ENCODE measurements at regions not wholly inside any gene's neighbourhood (a gene's known extent, or its start where the extent isn't known, plus 50 kb on each side); places are given as distances from the start of the nearest gene placed in this dataset.

DNA sequence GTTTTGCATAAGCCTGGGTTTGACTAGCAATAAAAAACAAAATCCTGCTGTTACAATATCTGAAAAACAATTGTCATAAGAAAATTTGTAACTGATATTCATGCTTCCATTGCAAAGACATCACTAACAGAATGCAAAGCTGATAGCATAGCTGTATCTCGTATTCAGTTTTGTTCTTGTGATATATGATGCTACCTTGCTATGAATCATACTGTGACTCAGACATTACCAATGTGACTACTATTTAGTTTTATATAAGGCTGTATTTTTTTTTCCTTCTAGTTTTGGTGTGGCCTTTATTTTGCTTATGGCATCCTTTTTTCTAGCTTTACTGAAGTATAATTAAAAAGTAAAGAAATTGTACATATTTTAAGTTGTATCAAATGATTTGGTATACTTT, 1381.8 kb downstream of the MRPL39 start:
- Mint-ChIP-seq H3K4me1 (ENCODE audit: low read depth, unreplicated experiment) (no peaks in the 10 kb centered on the region), H3K4me3 (ENCODE audit: unreplicated experiment) (no peak overlapping the region), H3K27ac (ENCODE audit: unreplicated experiment) (no peak overlapping the region), H3K27me3 (ENCODE audit: low read depth, unreplicated experiment) (no peaks in the 10 kb centered on the region), H3K36me3 (ENCODE audit: low read depth, unreplicated experiment) (no peaks in the 10 kb centered on the region), H3K9me3 (ENCODE audit: unreplicated experiment) (no peaks in the 10 kb centered on the region)
- no peaks in the 10 kb centered on the region for H4K20me1 ChIP-seq (ENCODE audit: insufficient read depth, low read length)
- no peak overlapping the region for H2AFZ ChIP-seq (ENCODE audit: low read depth, low read length)
- no peak overlapping the region for H3K27ac ChIP-seq (ENCODE audit: low read depth, low read length)
- DNase-seq (ENCODE audit: low read depth): peak; percentile 35
- H3K4me2 ChIP-seq (ENCODE audit: low read length): no peak overlapping the region
- no peaks in the 10 kb centered on the region for H3K36me3 ChIP-seq (ENCODE audit: insufficient read depth, low read length)
- H3K4me1 ChIP-seq (ENCODE audit: insufficient read depth, low read length): no peaks in the 10 kb centered on the region
- H3K27me3 ChIP-seq (ENCODE audit: insufficient read depth, low read length): no peaks in the 10 kb centered on the region
- H3K9ac ChIP-seq (ENCODE audit: low read length): no peak overlapping the region
- no peak overlapping the region for H3K4me3 ChIP-seq (ENCODE audit: insufficient read depth, low read depth, low read length)
- no peak for FAIRE-seq
- H3K79me2 ChIP-seq (ENCODE audit: insufficient read depth, low read length): no peaks in the 10 kb centered on the region
- H3K9me3 ChIP-seq (ENCODE audit: insufficient read depth, low read depth, low read length): no peaks in the 10 kb centered on the region
- TF ChIP-seq EZH2 (IDR thresholded peaks at IDR 0.05; ENCODE audit: insufficient read depth, low read length): no peak

DNA sequence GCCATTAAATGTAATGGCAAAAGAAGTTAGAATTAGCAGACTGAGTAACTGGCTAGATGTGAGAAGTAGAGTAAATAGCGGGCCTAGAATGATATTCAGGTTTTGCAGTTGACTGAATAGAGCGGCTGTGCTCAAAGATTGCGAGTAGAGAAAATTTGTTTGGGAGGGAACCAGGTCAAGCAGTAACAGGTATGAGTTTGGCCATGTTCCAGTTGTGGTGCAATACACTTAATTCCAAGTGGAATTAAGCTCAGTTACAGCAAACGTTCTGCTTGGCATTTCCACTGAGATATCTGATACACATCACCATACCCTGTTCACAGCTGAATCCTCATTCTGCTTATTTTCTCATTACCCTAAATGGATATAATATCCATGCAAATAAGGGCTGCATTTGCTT, 1382.9 kb downstream of the MRPL39 start:
- no peak for DNase-seq (ENCODE audit: low read depth)
- H3K4me1 Mint-ChIP-seq (ENCODE audit: low read depth, unreplicated experiment): no peaks in the 10 kb centered on the region
- no peak overlapping the region for H3K27ac Mint-ChIP-seq (ENCODE audit: unreplicated experiment)
- Histone ChIP-seq H3K4me1 (ENCODE audit: insufficient read depth, low read length) (no peaks in the 10 kb centered on the region), H3K79me2 (ENCODE audit: insufficient read depth, low read length) (no peaks in the 10 kb centered on the region), H3K36me3 (ENCODE audit: insufficient read depth, low read length) (no peaks in the 10 kb centered on the region), H3K9ac (ENCODE audit: low read length) (no peak overlapping the region), H3K27me3 (ENCODE audit: insufficient read depth, low read length) (no peaks in the 10 kb centered on the region), H3K9me3 (ENCODE audit: insufficient read depth, low read depth, low read length) (no peaks in the 10 kb centered on the region), H3K4me2 (ENCODE audit: low read length) (no peak overlapping the region), H4K20me1 (ENCODE audit: insufficient read depth, low read length) (no peaks in the 10 kb centered on the region), H2AFZ (ENCODE audit: low read depth, low read length) (no peak overlapping the region), H3K4me3 (ENCODE audit: insufficient read depth, low read depth, low read length) (no peak overlapping the region), H3K27ac (ENCODE audit: low read depth, low read length) (no peak overlapping the region)
- no peaks in the 10 kb centered on the region for H3K9me3 Mint-ChIP-seq (ENCODE audit: unreplicated experiment)
- H3K36me3 Mint-ChIP-seq (ENCODE audit: low read depth, unreplicated experiment): no peaks in the 10 kb centered on the region
- TF ChIP-seq, protein P1, sequence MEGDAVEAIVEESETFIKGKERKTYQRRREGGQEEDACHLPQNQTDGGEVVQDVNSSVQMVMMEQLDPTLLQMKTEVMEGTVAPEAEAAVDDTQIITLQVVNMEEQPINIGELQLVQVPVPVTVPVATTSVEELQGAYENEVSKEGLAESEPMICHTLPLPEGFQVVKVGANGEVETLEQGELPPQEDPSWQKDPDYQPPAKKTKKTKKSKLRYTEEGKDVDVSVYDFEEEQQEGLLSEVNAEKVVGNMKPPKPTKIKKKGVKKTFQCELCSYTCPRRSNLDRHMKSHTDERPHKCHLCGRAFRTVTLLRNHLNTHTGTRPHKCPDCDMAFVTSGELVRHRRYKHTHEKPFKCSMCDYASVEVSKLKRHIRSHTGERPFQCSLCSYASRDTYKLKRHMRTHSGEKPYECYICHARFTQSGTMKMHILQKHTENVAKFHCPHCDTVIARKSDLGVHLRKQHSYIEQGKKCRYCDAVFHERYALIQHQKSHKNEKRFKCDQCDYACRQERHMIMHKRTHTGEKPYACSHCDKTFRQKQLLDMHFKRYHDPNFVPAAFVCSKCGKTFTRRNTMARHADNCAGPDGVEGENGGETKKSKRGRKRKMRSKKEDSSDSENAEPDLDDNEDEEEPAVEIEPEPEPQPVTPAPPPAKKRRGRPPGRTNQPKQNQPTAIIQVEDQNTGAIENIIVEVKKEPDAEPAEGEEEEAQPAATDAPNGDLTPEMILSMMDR (IDR thresholded peaks at IDR 0.05; ENCODE audit: insufficient read depth, low read depth, low read length): no peak
- no peak for TF ChIP-seq EZH2 (IDR thresholded peaks at IDR 0.05; ENCODE audit: insufficient read depth, low read length)
- no peak for FAIRE-seq
- H3K27me3 Mint-ChIP-seq (ENCODE audit: low read depth, unreplicated experiment): no peaks in the 10 kb centered on the region
- no peak overlapping the region for H3K4me3 Mint-ChIP-seq (ENCODE audit: unreplicated experiment)

- Histone ChIP-seq H3K9ac (ENCODE audit: low read length) (no peak overlapping the region), H3K27me3 (ENCODE audit: insufficient read depth, low read length) (no peaks in the 10 kb centered on the region), H3K4me2 (ENCODE audit: low read length) (no peak overlapping the region), H3K79me2 (ENCODE audit: insufficient read depth, low read length) (no peaks in the 10 kb centered on the region), H4K20me1 (ENCODE audit: insufficient read depth, low read length) (no peaks in the 10 kb centered on the region), H3K9me3 (ENCODE audit: insufficient read depth, low read depth, low read length) (no peaks in the 10 kb centered on the region), H2AFZ (ENCODE audit: low read depth, low read length) (no peak overlapping the region), H3K4me1 (ENCODE audit: insufficient read depth, low read length) (no peaks in the 10 kb centered on the region), H3K27ac (ENCODE audit: low read depth, low read length) (no peak overlapping the region), H3K36me3 (ENCODE audit: insufficient read depth, low read length) (no peaks in the 10 kb centered on the region), H3K4me3 (ENCODE audit: insufficient read depth, low read depth, low read length) (no peak overlapping the region)
- no peak for FAIRE-seq
- no peak for DNase-seq (ENCODE audit: low read depth)
- Mint-ChIP-seq H3K4me1 (ENCODE audit: low read depth, unreplicated experiment) (no peaks in the 10 kb centered on the region), H3K27ac (ENCODE audit: unreplicated experiment) (no peak overlapping the region), H3K36me3 (ENCODE audit: low read depth, unreplicated experiment) (no peaks in the 10 kb centered on the region), H3K9me3 (ENCODE audit: unreplicated experiment) (no peaks in the 10 kb centered on the region), H3K27me3 (ENCODE audit: low read depth, unreplicated experiment) (no peaks in the 10 kb centered on the region), H3K4me3 (ENCODE audit: unreplicated experiment) (no peak overlapping the region)
- no peak for TF ChIP-seq EZH2 (IDR thresholded peaks at IDR 0.05; ENCODE audit: insufficient read depth, low read length)
- TF ChIP-seq, protein P1 (IDR thresholded peaks at IDR 0.05; ENCODE audit: insufficient read depth, low read depth, low read length): no peak
These were observed 1383.7 kb downstream of the MRPL39 start for GRCh38 chr21:24223624-24224023.

Data from astrocyte (in vitro differentiated cells and primary cell).